Upper lobe of left lung (tissue), 6 donors: ENCODE measurements at regions not wholly inside any gene's neighbourhood (a gene's known extent, or its start where the extent isn't known, plus 50 kb on each side); places are given as distances from the start of the nearest gene placed in this dataset.

ENCODE experiments used
- ATAC-seq, 2 donors: fragments of 200-7000 bp; cut with Tn5 transposase; one replicate each; pipeline ENCODE4 v1.9.1; 2022; ENCODE audit warnings: mild to moderate bottlenecking in 2 of 2, moderate library complexity in 2 of 2; ENCODE audit not compliant: low FRiP score in 2 of 2
- DNase-seq, 2 donors: peaks; one replicate each; pipeline ENCODE4 v3.0.0-alpha.2; 2019 to 2020
- H3K27ac ChIP-seq, 4 donors: fragments of 200-600 bp; sonication (generic); one replicate each; pipeline ENCODE4 v1.5.1; 2016 to 2019
- H3K27me3 ChIP-seq, 4 donors: fragments of 200-600 bp; sonication (generic); one replicate each; pipeline ENCODE4 v1.5.1; 2017 to 2019
- H3K36me3 ChIP-seq, 4 donors: fragments of 200-600 bp; sonication (generic); one replicate each; pipeline ENCODE4 v1.5.1; 2016 to 2019
- H3K4me1 ChIP-seq, 4 donors: fragments of 200-600 bp; sonication (generic); one replicate each; pipeline ENCODE4 v1.5.1; 2018 to 2019
- H3K4me3 ChIP-seq, 4 donors: fragments of 200-600 bp; sonication (generic); one replicate each; pipeline ENCODE4 v1.5.1; 2017 to 2019; ENCODE audit warnings: mild to moderate bottlenecking in 2 of 4, moderate library complexity in 1 of 4
- H3K9me3 ChIP-seq, 4 donors: fragments of 200-600 bp; sonication (generic); one replicate each; pipeline ENCODE4 v1.5.1; 2018 to 2019
- EP300 ChIP-seq, 4 donors: sonication (generic); formaldehyde crosslinking; IDR thresholded peaks; one replicate each; pipeline ENCODE4 v1.5.1; 2017; ENCODE audit warnings: antibody characterized with exemption in 4 of 4, control low read depth in 2 of 4
- POLR2A ChIP-seq, 4 donors: fragments of 450-650 bp; IDR thresholded peaks; one replicate each; pipeline ENCODE4 v1.5.1; 2016 to 2017; ENCODE audit warnings: antibody characterized with exemption in 4 of 4, mild to moderate bottlenecking in 2 of 4
- POLR2AphosphoS5 ChIP-seq, 2 donors: sonication (generic); formaldehyde crosslinking; IDR thresholded peaks; one replicate each; pipeline ENCODE4 v1.5.1; 2017; ENCODE audit warnings: antibody characterized with exemption in 2 of 2
- WGBS, 2 donors: methylation state at CpG; one replicate each; pipeline ENCODE4 v1.1.5; 2017 to 2018; 5-methylcytosine and 5-hydroxymethylcytosine counted together
- TF ChIP-seq, protein P1 (sequence below), 6 experiments: fragments of 450-650 bp in 4 of 6; fragments of 200-600 bp in 2 of 6; sonication (generic) in 2 of 6; IDR thresholded peaks; one replicate each; pipeline ENCODE4 v1.5.1; 2016 to 2019; ENCODE audit warnings: antibody characterized with exemption in 6 of 6
- donor health status: DM: no; HTN: no; CAD: no; lungs with moderate emphysema.
- donor health status: DM: no; HTN: yes; CAD: no; lungs with severe emphysema.

DNA sequence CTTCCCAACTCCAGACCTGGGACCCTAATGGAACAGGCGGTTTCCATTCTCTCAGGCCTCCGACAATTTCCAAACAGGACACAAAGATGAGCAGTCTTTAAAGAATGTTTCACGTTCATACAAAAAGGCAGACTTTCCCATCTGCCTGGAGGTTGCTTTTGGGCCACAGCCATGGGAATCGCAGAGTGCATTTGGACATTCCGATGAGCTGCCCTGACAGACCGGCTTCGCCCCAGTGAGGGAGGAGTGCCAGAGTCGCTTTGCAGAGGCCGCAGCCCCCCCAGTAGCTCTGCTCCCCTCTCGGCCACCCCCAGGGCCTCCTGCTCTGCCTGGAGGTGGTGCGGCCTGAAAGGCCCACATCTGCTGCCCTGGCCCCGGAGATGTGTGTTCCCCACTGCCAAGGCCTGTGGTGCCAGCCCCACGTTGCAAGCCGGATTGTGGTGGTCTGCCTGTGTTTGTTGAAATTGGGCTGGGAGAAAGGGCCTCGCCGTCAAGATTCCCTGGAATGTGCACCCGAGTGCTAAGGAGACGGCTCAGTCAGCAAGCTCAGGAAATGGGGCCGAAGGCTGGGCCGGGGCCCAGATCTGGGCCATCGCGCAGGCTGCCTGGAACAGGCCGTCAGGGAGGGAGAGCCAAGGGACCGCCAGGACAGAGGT is 89.8 kb downstream of the C16orf95 start:
- DNase-seq (peak in 1 of 2 donors; percentile 74), ATAC-seq (peak; percentile 46 to 65)
- TF ChIP-seq POLR2AphosphoS5 (IDR thresholded peaks at IDR 0.05) (no peak), EP300 (IDR thresholded peaks at IDR 0.05) (no peak), POLR2A (IDR thresholded peaks at IDR 0.05) (no peak)
- TF ChIP-seq, protein P1, sequence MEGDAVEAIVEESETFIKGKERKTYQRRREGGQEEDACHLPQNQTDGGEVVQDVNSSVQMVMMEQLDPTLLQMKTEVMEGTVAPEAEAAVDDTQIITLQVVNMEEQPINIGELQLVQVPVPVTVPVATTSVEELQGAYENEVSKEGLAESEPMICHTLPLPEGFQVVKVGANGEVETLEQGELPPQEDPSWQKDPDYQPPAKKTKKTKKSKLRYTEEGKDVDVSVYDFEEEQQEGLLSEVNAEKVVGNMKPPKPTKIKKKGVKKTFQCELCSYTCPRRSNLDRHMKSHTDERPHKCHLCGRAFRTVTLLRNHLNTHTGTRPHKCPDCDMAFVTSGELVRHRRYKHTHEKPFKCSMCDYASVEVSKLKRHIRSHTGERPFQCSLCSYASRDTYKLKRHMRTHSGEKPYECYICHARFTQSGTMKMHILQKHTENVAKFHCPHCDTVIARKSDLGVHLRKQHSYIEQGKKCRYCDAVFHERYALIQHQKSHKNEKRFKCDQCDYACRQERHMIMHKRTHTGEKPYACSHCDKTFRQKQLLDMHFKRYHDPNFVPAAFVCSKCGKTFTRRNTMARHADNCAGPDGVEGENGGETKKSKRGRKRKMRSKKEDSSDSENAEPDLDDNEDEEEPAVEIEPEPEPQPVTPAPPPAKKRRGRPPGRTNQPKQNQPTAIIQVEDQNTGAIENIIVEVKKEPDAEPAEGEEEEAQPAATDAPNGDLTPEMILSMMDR (IDR thresholded peaks at IDR 0.05) = no peak
- Histone ChIP-seq H3K36me3 (no peaks in the 10 kb centered on the region), H3K4me3 (no peak overlapping the region), H3K27me3 (no peaks in the 10 kb centered on the region), H3K27ac (peak overlapping the region in 3 of 4 donors; percentile 18 to 74 (median 46)), H3K9me3 (no peaks in the 10 kb centered on the region), H3K4me1 (peaks cover 0 to 6% (median 0%) of the 10 kb centered on the region in 4 donors)
- WGBS, 2 donors = 59 to 81% methylated on average over 14 to 24 of the region's 24 CpGs

DNA sequence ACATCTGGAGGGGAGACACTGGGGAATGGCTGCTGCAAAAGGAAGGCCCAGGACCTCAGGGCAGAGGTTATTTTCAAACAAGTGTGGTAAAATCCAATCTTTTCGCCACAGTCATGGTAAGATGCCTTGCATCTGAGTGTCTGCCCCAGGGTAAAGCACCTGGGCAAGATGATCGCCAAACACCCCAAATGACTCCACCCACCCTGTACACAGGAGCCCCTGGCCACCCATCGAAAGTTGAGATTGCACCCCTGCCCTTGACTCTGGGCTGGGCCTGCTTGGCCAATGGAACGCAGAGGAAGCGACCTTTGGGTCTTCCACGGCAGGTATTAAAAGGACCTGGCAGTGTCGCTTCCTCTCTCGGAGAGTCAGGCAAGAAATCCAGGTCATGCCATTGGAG is 88.8 kb downstream of the C16orf95 start:
- no peaks in the 10 kb centered on the region for H3K27me3 ChIP-seq
- no peak for DNase-seq
- no peak overlapping the region for H3K4me3 ChIP-seq
- ATAC-seq = no peak
- no peaks in the 10 kb centered on the region for H3K9me3 ChIP-seq
- no peaks in the 10 kb centered on the region for H3K36me3 ChIP-seq
- no peak overlapping the region for H3K27ac ChIP-seq
- H3K4me1 ChIP-seq = peaks cover 0 to 6% (median 0%) of the 10 kb centered on the region in 4 donors
- TF ChIP-seq EP300 (IDR thresholded peaks at IDR 0.05) (no peak), POLR2AphosphoS5 (IDR thresholded peaks at IDR 0.05) (no peak), POLR2A (IDR thresholded peaks at IDR 0.05) (no peak)
- TF ChIP-seq, protein P1 (IDR thresholded peaks at IDR 0.05) = no peak
- 92 to 99% methylated on average over 8 of the region's 8 CpGs for WGBS, 2 donors

DNA sequence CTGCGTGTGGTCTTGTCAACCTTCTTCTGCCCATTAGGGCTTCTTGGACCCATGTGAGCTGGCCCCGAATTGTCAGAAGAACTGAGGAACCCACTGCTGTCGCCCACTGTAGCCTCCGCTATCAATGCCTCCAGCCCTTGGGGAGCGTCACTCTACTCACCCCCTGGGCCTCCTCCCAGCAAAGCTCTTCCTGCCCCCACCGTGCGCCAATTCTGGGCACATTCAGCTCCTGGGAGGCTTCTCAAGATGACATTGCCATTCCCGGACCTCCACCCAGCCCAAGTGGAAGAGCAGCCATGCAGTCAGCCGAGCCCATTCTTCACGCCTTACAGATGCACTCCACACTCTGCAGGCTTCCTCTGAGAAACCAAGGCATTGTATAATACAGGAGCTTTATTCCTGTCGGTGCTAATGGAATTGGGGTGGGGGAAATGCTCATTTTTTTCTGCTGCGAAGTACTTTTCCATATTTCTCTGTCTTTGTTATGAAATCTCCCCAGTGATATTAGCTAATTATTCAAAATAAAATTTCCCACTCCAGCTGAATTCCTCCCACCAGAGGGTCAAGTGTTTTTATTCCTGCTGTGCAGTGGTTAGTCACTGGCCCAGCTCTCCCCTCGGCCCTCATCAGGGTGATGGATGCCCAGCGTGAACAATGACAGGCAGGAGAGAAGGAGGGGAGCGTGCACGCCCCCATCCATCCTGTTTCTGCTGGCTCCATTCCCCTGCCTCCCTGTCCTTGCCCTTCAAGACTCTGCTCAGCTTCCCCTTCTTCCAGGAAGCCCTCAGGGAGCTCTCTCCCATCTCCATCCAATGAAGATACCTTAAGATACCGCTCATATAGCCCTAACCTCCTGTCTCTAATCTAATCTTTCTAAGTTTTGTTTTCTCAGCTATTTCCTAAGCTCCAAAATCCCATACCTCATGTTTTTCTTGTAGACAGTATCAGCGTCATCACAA is 87.7 kb downstream of the C16orf95 start:
- Histone ChIP-seq H3K9me3 (no peaks in the 10 kb centered on the region), H3K36me3 (no peaks in the 10 kb centered on the region), H3K27me3 (no peaks in the 10 kb centered on the region), H3K4me3 (no peak overlapping the region), H3K4me1 (peaks cover 0 to 6% (median 0%) of the 10 kb centered on the region in 4 donors), H3K27ac (no peak overlapping the region)
- no peak for ATAC-seq
- no peak for DNase-seq
- TF ChIP-seq, protein P1 (IDR thresholded peaks at IDR 0.05) = no peak
- no peak for TF ChIP-seq EP300 (IDR thresholded peaks at IDR 0.05)
- TF ChIP-seq POLR2A (IDR thresholded peaks at IDR 0.05) = no peak
- TF ChIP-seq POLR2AphosphoS5 (IDR thresholded peaks at IDR 0.05) = no peak
- 74 to 83% methylated on average over 17 to 18 of the region's 18 CpGs for WGBS, 2 donors

DNA sequence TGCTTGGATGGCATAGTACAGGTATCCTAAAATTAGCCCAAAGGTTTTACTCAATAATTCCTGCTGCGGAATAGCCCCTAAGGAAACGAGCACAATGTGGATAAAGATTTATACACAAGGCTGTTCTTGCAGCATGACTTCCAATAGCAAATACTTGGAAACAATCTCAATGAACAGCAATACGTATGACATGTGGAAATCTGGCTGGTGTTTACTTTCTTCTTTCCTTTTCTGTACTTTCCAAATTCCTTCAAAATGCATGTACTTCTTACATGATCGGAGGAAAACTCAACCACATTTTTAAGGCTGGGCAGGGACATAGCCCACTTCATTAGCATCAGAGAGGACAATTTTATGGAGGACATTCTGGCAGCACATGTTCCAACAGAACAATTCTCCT is 86.6 kb downstream of the C16orf95 start:
- H3K4me1 ChIP-seq = peaks cover 0 to 6% (median 0%) of the 10 kb centered on the region in 4 donors
- H3K4me3 ChIP-seq = no peak overlapping the region
- H3K27ac ChIP-seq = no peak overlapping the region
- ATAC-seq (no peak), DNase-seq (no peak)
- TF ChIP-seq POLR2A (IDR thresholded peaks at IDR 0.05) = no peak
- no peak for TF ChIP-seq POLR2AphosphoS5 (IDR thresholded peaks at IDR 0.05)
- TF ChIP-seq, protein P1 (IDR thresholded peaks at IDR 0.05) = no peak
- no peak for TF ChIP-seq EP300 (IDR thresholded peaks at IDR 0.05)
- no peaks in the 10 kb centered on the region for H3K27me3 ChIP-seq
- WGBS, 2 donors = 68% methylated on average over 4 of the region's 4 CpGs
- no peaks in the 10 kb centered on the region for H3K36me3 ChIP-seq
- no peaks in the 10 kb centered on the region for H3K9me3 ChIP-seq
